IMR-90 (cell line): ENCODE measurements at regions not wholly inside any gene's neighbourhood (a gene's known extent, or its start where the extent isn't known, plus 50 kb on each side); places are given as distances from the start of the nearest gene placed in this dataset.

Experiments
- ATAC-seq: fragments of 200-7000 bp; cut with Tn5 transposase; 2 replicates; pipeline ENCODE4 v1.9.1; 2020; ENCODE audit warnings: low read depth, mild to moderate bottlenecking, moderate library complexity
- BruUV-seq: library from RNA; stranded (reverse); fragments of 400-500 nt; replicated peaks from 2 replicates; lab custom pipeline; 2021; lab: Mats Ljungman, UMichigan
- CTCF ChIA-PET: fragments of 300-600 bp; formaldehyde crosslinking; extraction: SDS; loops from one replicate; lab custom pipeline; 2021; ENCODE audit warnings: antibody characterized with exemption; lab: Yijun Ruan, JAX
- POLR2A ChIA-PET: fragments of 300-600 bp; sonication (Branson Sonifier 250); formaldehyde crosslinking; loops from one replicate; lab custom pipeline; 2022; ENCODE audit warnings: antibody characterized with exemption; ENCODE audit not compliant: unreplicated experiment; lab: Charles Lee
- DNase-seq: peaks from one replicate; pipeline ENCODE4 v3.0.0; 2013
- H2AFZ ChIP-seq: replicated peaks from 2 replicates; pipeline ENCODE3; 2013; ENCODE audit warnings: low read length, mild to moderate bottlenecking; ENCODE audit not compliant: poor library complexity
- H2AK5ac ChIP-seq: 2 replicates; pipeline ENCODE4 v1.6.1; 2013; ENCODE audit warnings: low read depth, low read length, inconsistent platforms
- H2AK9ac ChIP-seq: replicated peaks from 2 replicates; pipeline ENCODE3; 2013; ENCODE audit warnings: mild to moderate bottlenecking, low read depth, low read length, moderate library complexity; ENCODE audit not compliant: poor library complexity
- H2BK120ac ChIP-seq: 2 replicates; pipeline ENCODE4 v1.6.1; 2013; ENCODE audit warnings: low read depth, low read length, inconsistent platforms
- H2BK15ac ChIP-seq: 3 replicates; pipeline ENCODE4 v1.6.1; 2013; ENCODE audit warnings: low read depth, low read length, inconsistent platforms
- H2BK20ac ChIP-seq: 2 replicates; pipeline ENCODE4 v1.6.1; 2013; ENCODE audit warnings: low read depth, mild to moderate bottlenecking, inconsistent platforms, low read length, moderate library complexity
- H2BK5ac ChIP-seq: 2 replicates; pipeline ENCODE4 v1.6.1; 2013; ENCODE audit warnings: mild to moderate bottlenecking, low read depth, low read length, inconsistent platforms; ENCODE audit not compliant: poor library complexity, severe bottlenecking
- H3K14ac ChIP-seq: replicated peaks from 2 replicates; pipeline ENCODE4 v1.6.1; 2013; ENCODE audit warnings: low read depth, low read length, inconsistent platforms
- H3K18ac ChIP-seq: 2 replicates; pipeline ENCODE4 v1.6.1; 2013; ENCODE audit warnings: low read depth, low read length, control low read depth
- H3K23ac ChIP-seq: 2 replicates; pipeline ENCODE4 v1.6.1; 2013; ENCODE audit warnings: low read depth, low read length, inconsistent platforms
- H3K27ac ChIP-seq: 2 replicates; pipeline ENCODE4 v1.5.1; 2013; ENCODE audit warnings: mild to moderate bottlenecking, control low read depth, low read length; ENCODE audit not compliant: insufficient read depth
- H3K27me3 ChIP-seq: 2 replicates; pipeline ENCODE4 v1.6.1; 2013; ENCODE audit warnings: low read length; ENCODE audit not compliant: control insufficient read depth, insufficient read depth
- H3K36me3 ChIP-seq: 2 replicates; pipeline ENCODE4 v1.6.1; 2013; ENCODE audit warnings: low read length, mixed read lengths; ENCODE audit not compliant: control insufficient read depth, insufficient read depth
- H3K4ac ChIP-seq: 2 replicates; pipeline ENCODE4 v1.6.1; 2013; ENCODE audit warnings: low read depth, low read length, inconsistent platforms
- H3K4me1 ChIP-seq: 2 replicates; pipeline ENCODE4 v1.6.1; 2013; ENCODE audit warnings: low read length, mixed read lengths; ENCODE audit not compliant: control insufficient read depth, insufficient read depth
- H3K4me2 ChIP-seq: 2 replicates; pipeline ENCODE4 v1.6.1; 2013; ENCODE audit warnings: low read depth, mild to moderate bottlenecking, control low read depth, low read length, moderate library complexity
- H3K4me3 ChIP-seq: 2 replicates; pipeline ENCODE4 v1.5.1; 2013; ENCODE audit warnings: low read depth, mild to moderate bottlenecking, control low read depth, low read length, moderate library complexity; ENCODE audit not compliant: insufficient read depth
- H3K56ac ChIP-seq: 2 replicates; pipeline ENCODE4 v1.6.1; 2013; ENCODE audit warnings: low read length, inconsistent platforms; ENCODE audit not compliant: insufficient read depth; ENCODE audit errors: extremely low read depth
- H3K79me1 ChIP-seq, 2 experiments: 2 replicates each; pipeline ENCODE4 v1.6.1; 2013; ENCODE audit warnings: low read length in 2 of 2, inconsistent platforms in 1 of 2, low read depth in 1 of 2
- H3K9ac ChIP-seq: 2 replicates; pipeline ENCODE4 v1.6.1; 2013; ENCODE audit warnings: low read depth, low read length, control low read depth
- H3K9me1 ChIP-seq: 2 replicates; pipeline ENCODE4 v1.6.1; 2013; ENCODE audit warnings: low read length, inconsistent platforms; ENCODE audit not compliant: insufficient read depth
- H3K9me3 ChIP-seq: 2 replicates; pipeline ENCODE4 v1.6.1; 2013; ENCODE audit warnings: low read length; ENCODE audit not compliant: control insufficient read depth, insufficient read depth
- H4K20me1 ChIP-seq: 2 replicates; pipeline ENCODE4 v1.6.1; 2013; ENCODE audit warnings: low read length, inconsistent platforms; ENCODE audit not compliant: insufficient read depth
- H4K5ac ChIP-seq: 2 replicates; pipeline ENCODE4 v1.6.1; 2013; ENCODE audit warnings: mild to moderate bottlenecking, low read depth, low read length, control low read depth
- H4K8ac ChIP-seq, 2 experiments: 2 replicates each; pipeline ENCODE4 v1.6.1; 2013; ENCODE audit warnings: low read depth in 2 of 2, low read length in 2 of 2, control low read depth in 1 of 2, inconsistent platforms in 1 of 2
- H4K91ac ChIP-seq: 2 replicates; pipeline ENCODE4 v1.6.1; 2013; ENCODE audit warnings: low read depth, low read length, inconsistent platforms; ENCODE audit not compliant: insufficient read depth
- CEBPB ChIP-seq: IDR thresholded peaks from 2 replicates; pipeline ENCODE4 v1.6.1; 2012; ENCODE audit warnings: low read depth, low read length, improper control_type of control experiment
- CHD1 ChIP-seq: IDR thresholded peaks from 2 replicates; pipeline ENCODE4 v1.6.1; 2012; ENCODE audit warnings: low read depth, low read length, improper control_type of control experiment
- CTCF ChIP-seq: conservative IDR thresholded peaks from 2 replicates; pipeline ENCODE4 v1.5.1; 2012; ENCODE audit warnings: mild to moderate bottlenecking, low read depth, low read length, improper control_type of control experiment
- ELK1 ChIP-seq: fragments of 150-350 bp; IDR thresholded peaks from 2 replicates; pipeline ENCODE4 v1.6.1; 2016; ENCODE audit warnings: low read depth, mild to moderate bottlenecking, low read length, moderate library complexity, borderline replicate concordance
- FOS ChIP-seq: fragments of 150-350 bp; IDR thresholded peaks from 2 replicates; pipeline ENCODE4 v1.6.1; 2016; ENCODE audit warnings: low read depth, low read length
- MAZ ChIP-seq: IDR thresholded peaks from 2 replicates; pipeline ENCODE4 v1.6.1; 2012; ENCODE audit warnings: low read depth, mild to moderate bottlenecking, low read length, improper control_type of control experiment, moderate library complexity, borderline replicate concordance
- NFE2L2 ChIP-seq: fragments of 150-350 bp; IDR thresholded peaks from 2 replicates; pipeline ENCODE4 v1.6.1; 2016; ENCODE audit warnings: low read depth, mild to moderate bottlenecking, low read length
- RAD21 ChIP-seq: IDR thresholded peaks from 2 replicates; pipeline ENCODE4 v1.6.1; 2012; ENCODE audit warnings: low read length, improper control_type of control experiment
- RCOR1 ChIP-seq: IDR thresholded peaks from 2 replicates; pipeline ENCODE4 v1.6.1; 2012; ENCODE audit warnings: mild to moderate bottlenecking, low read length, improper control_type of control experiment; ENCODE audit not compliant: insufficient replicate concordance
- RFX5 ChIP-seq: IDR thresholded peaks from 2 replicates; pipeline ENCODE4 v1.8.0; 2012; ENCODE audit warnings: low read depth, mild to moderate bottlenecking, low read length, moderate library complexity
- SMC3 ChIP-seq: fragments of 150-350 bp; IDR thresholded peaks from 2 replicates; pipeline ENCODE4 v1.6.1; 2016; ENCODE audit warnings: low read depth, mild to moderate bottlenecking, antibody characterized with exemption, low read length, moderate library complexity
- USF2 ChIP-seq: fragments of 150-350 bp; IDR thresholded peaks from 2 replicates; pipeline ENCODE4 v1.6.1; 2017; ENCODE audit warnings: mild to moderate bottlenecking, antibody characterized with exemption, low read length, low read depth
- WGBS, 2 experiments: methylation state at CpG; one replicate each; pipeline versions ENCODE4 v1.1.5 to v1.1.7; 2013; ENCODE audit warnings: missing lambda C conversion rate in 2 of 2; ENCODE audit not compliant: insufficient read length in 1 of 2; ENCODE audit errors: extremely low coverage in 2 of 2; 5-methylcytosine and 5-hydroxymethylcytosine counted together
- dilution Hi-C: fragments of 300-500 bp; cut with HindIII; formaldehyde crosslinking; loops from one replicate; pipeline ENCODE4 v1.14.3; 2018; ENCODE audit warnings: low sequenced_read_pairs; ENCODE audit not compliant: unreplicated experiment
- in situ Hi-C: fragments of 300-500 bp; cut with MboI; formaldehyde crosslinking; loops from 3 replicates; pipeline ENCODE4 v1.14.3; 2019; ENCODE audit warnings: low sequenced_read_pairs, inconsistent platforms, mixed read lengths
- intact Hi-C: fragments of 100-400 bp; cut with micrococcal nuclease; formaldehyde crosslinking; loops from 2 replicates; pipeline ENCODE4 v1.10.0; 2022

GRCh38 chr20:24118441-24119175 is 130.0 kb upstream of the GGTLC1 start:
- no peak overlapping the region for H2AK5ac ChIP-seq
- no peak overlapping the region for H4K5ac ChIP-seq
- no peak overlapping the region for H2AFZ ChIP-seq
- H2BK120ac ChIP-seq = no peak overlapping the region
- no peaks in the 10 kb centered on the region for H3K27me3 ChIP-seq
- H2BK5ac ChIP-seq = no peak overlapping the region
- intact Hi-C loops (no loop called here), dilution Hi-C loops (no loop called here), in situ Hi-C loops (no loop called here)
- H3K4me3 ChIP-seq = no peak overlapping the region
- no peak overlapping the region for H3K18ac ChIP-seq
- H2BK15ac ChIP-seq = no peak overlapping the region
- H4K20me1 ChIP-seq = no peaks in the 10 kb centered on the region; the same call in 1 of the 2 replicates
- H3K4ac ChIP-seq = no peak overlapping the region
- H4K8ac ChIP-seq = no peak overlapping the region
- H2BK20ac ChIP-seq = no peak overlapping the region
- H3K56ac ChIP-seq = no peak overlapping the region
- H3K4me2 ChIP-seq = no peak overlapping the region
- TF ChIP-seq FOS = no peak
- TF ChIP-seq RAD21 = no peak
- no peak for TF ChIP-seq CTCF
- no peak for TF ChIP-seq MAZ
- TF ChIP-seq ELK1 = no peak
- no peak for TF ChIP-seq RFX5
- no peak for TF ChIP-seq NFE2L2
- no peak for TF ChIP-seq RCOR1
- TF ChIP-seq USF2 = no peak
- TF ChIP-seq SMC3 = no peak
- no peak for TF ChIP-seq CHD1
- no peak for TF ChIP-seq CEBPB
- no peak overlapping the region for H3K14ac ChIP-seq
- no peak overlapping the region for H4K91ac ChIP-seq
- DNase-seq (no peak), ATAC-seq (no peak; the same call in 1 of the 2 replicates)
- H3K9me1 ChIP-seq = no peaks in the 10 kb centered on the region
- H2AK9ac ChIP-seq = no peak overlapping the region
- 31% methylated on average over 5 of the region's 16 CpGs; no CpG with 5 or more reads in 1 of the 2 experiments for WGBS, 2 experiments
- no peak overlapping the region for H3K27ac ChIP-seq
- no peaks in the 10 kb centered on the region for H3K9me3 ChIP-seq
- no peak overlapping the region for H3K9ac ChIP-seq
- ChIA-PET CTCF (no interaction called here), POLR2A (no interaction called here)
- BruUV-seq = no TSS peak
- H3K36me3 ChIP-seq = no peaks in the 10 kb centered on the region
- no peaks in the 10 kb centered on the region for H3K79me1 ChIP-seq
- H3K4me1 ChIP-seq = no peaks in the 10 kb centered on the region
- H3K23ac ChIP-seq = no peak overlapping the region
